ENCODE measurements at regions not wholly inside any gene's neighbourhood (a gene's known extent, or its start where the extent isn't known, plus 50 kb on each side); places are given as distances from the start of the nearest gene placed in this dataset.

- Histone ChIP-seq H3K36me3 (ENCODE audit: control insufficient read depth in 1 of 2, insufficient read depth in 2 of 2, low read length in 2 of 2) (no peaks in the 10 kb centered on the region), H3K79me2 (ENCODE audit: insufficient read depth, low read length) (no peaks in the 10 kb centered on the region), H2AFZ (ENCODE audit: low read depth, low read length, poor library complexity, severe bottlenecking) (no peak overlapping the region), H3K4me2 (ENCODE audit: low read length) (no peak overlapping the region), H4K20me1 (ENCODE audit: insufficient read depth) (no peaks in the 10 kb centered on the region), H3K9me2 (ENCODE audit: insufficient read depth) (no peaks in the 10 kb centered on the region), H3K9me3 (ENCODE audit: control insufficient read depth in 1 of 2, insufficient read depth in 1 of 2, low read depth in 1 of 2, low read length in 2 of 2) (no peaks in the 10 kb centered on the region), H3K4me1 (ENCODE audit: control insufficient read depth in 1 of 2, insufficient read depth in 2 of 2, low read length in 2 of 2) (peaks cover 0 to 8% of the 10 kb centered on the region in 2 experiments; a peak in 1 of 4 replicates), H3K27ac (ENCODE audit: low read depth, low read length) (no peak overlapping the region), H3K9ac (ENCODE audit: low read length) (no peak overlapping the region), H3K4me3 (replicated peaks in 1 of 2; ENCODE audit: low read depth in 1 of 2, low read length in 2 of 2) (no peak overlapping the region), H3K27me3 (ENCODE audit: insufficient read depth, low read length) (no peaks in the 10 kb centered on the region)
- ChIA-PET CTCF (interaction anchor here (0.7 kb wide), 1 partner anchor 338 kb away, joined by 3 read pairs; no protein-coding TSS in a partner anchor), RAD21 (ENCODE audit: low non-redundant PET in 1 of 2, low total read pairs in 2 of 2, uncharacterized antibody in 2 of 2, unreplicated experiment in 2 of 2) (no interaction called here), POLR2A (no interaction called here)
- BruUV-seq (replicated peaks): no TSS peak
- no peak for DNase-seq (ENCODE audit: low read depth, low spot score)
- peak; percentile 19; the same call in 1 of the 2 replicates for TF ChIP-seq RAD21 (IDR thresholded peaks at IDR 0.05; ENCODE audit: low read depth)
- no peak for TF ChIP-seq EGR1 (IDR thresholded peaks at IDR 0.05; ENCODE audit: low read depth)
- ATAC-seq: no peak
- intact Hi-C loops (cut with micrococcal nuclease): no loop called here
Observed at GRCh38 chr2:43146083-43146482, 80.3 kb downstream of the ZFP36L2 start.

GRCh38 chr2:43144263-43144662 is 82.1 kb downstream of the ZFP36L2 start:
- peaks cover 0 to 8% of the 10 kb centered on the region in 2 experiments; a peak in 1 of 4 replicates for H3K4me1 ChIP-seq (ENCODE audit: control insufficient read depth in 1 of 2, insufficient read depth in 2 of 2, low read length in 2 of 2)
- H3K27me3 ChIP-seq (ENCODE audit: insufficient read depth, low read length): no peaks in the 10 kb centered on the region
- DNase-seq (ENCODE audit: low read depth, low spot score) (no peak), ATAC-seq (no peak)
- no peak overlapping the region for H3K9ac ChIP-seq (ENCODE audit: low read length)
- H3K4me2 ChIP-seq (ENCODE audit: low read length): no peak overlapping the region
- POLR2A ChIA-PET: no interaction called here
- H3K4me3 ChIP-seq (replicated peaks in 1 of 2; ENCODE audit: low read depth in 1 of 2, low read length in 2 of 2): no peak overlapping the region
- intact Hi-C loops (cut with micrococcal nuclease): no loop called here
- H3K9me2 ChIP-seq (ENCODE audit: insufficient read depth): no peaks in the 10 kb centered on the region
- RAD21 ChIA-PET (ENCODE audit: low non-redundant PET in 1 of 2, low total read pairs in 2 of 2, uncharacterized antibody in 2 of 2, unreplicated experiment in 2 of 2): no interaction called here
- TF ChIP-seq ELF1 (IDR thresholded peaks at IDR 0.05; ENCODE audit: borderline replicate concordance, low read depth) (no peak), CBX3 (IDR thresholded peaks at IDR 0.05; ENCODE audit: low read depth) (no peak), RAD21 (IDR thresholded peaks at IDR 0.05; ENCODE audit: low read depth) (no peak), POLR2A (IDR thresholded peaks at IDR 0.05; ENCODE audit: borderline replicate concordance, extremely low read depth, insufficient read depth, insufficient read length) (no peak), CTCF (IDR thresholded peaks at IDR 0.05 in 2 of 3, conservative IDR thresholded peaks at IDR 0.05 in 1 of 3; ENCODE audit: borderline replicate concordance in 1 of 3, insufficient read depth in 1 of 3, low read depth in 2 of 3, low read length in 2 of 3) (no peak), YY1 (IDR thresholded peaks at IDR 0.05; ENCODE audit: extremely low read depth, insufficient replicate concordance, low read depth, low read length) (no peak), POLR2AphosphoS5 (IDR thresholded peaks at IDR 0.05; ENCODE audit: low read depth, low read length) (no peak), EZH2 (IDR thresholded peaks at IDR 0.05) (no peak)
- H3K27ac ChIP-seq (ENCODE audit: low read depth, low read length): no peak overlapping the region
- CTCF ChIA-PET: no interaction called here
- H3K79me2 ChIP-seq (ENCODE audit: insufficient read depth, low read length): no peaks in the 10 kb centered on the region
- no peak overlapping the region for H2AFZ ChIP-seq (ENCODE audit: low read depth, low read length, poor library complexity, severe bottlenecking)
- BruUV-seq (replicated peaks): no TSS peak
- H3K9me3 ChIP-seq (ENCODE audit: control insufficient read depth in 1 of 2, insufficient read depth in 1 of 2, low read depth in 1 of 2, low read length in 2 of 2): no peaks in the 10 kb centered on the region
- no peaks in the 10 kb centered on the region for H3K36me3 ChIP-seq (ENCODE audit: control insufficient read depth in 1 of 2, insufficient read depth in 2 of 2, low read length in 2 of 2)
- H4K20me1 ChIP-seq (ENCODE audit: insufficient read depth): no peaks in the 10 kb centered on the region
